ENCODE measurements at regions not wholly inside any gene's neighbourhood (a gene's known extent, or its start where the extent isn't known, plus 50 kb on each side); places are given as distances from the start of the nearest gene placed in this dataset.

DNA sequence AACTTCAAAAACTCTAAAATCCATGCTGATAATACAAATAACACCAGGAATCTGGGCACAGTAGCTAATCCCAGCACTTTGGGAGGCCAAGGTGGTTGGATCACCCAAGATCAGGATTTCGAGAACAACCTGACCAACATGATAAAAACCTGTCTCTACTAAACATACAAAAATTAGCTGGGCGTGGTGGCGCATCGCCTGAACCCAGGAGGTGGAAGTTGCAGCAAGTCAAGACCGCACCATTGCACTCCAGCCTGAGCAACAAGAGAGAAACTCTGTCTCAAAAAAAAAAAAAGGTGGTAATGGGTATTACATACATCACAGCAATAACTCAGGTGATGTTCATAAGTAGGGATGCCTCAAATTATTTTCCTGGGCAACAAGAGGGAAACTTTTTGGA lies 315.0 kb upstream of the MEOX2 start:
- H3K4me1 Mint-ChIP-seq, result no peaks in the 10 kb centered on the region
- no peak overlapping the region for H3K4me3 Mint-ChIP-seq
- H3K9me3 Mint-ChIP-seq, result no peaks in the 10 kb centered on the region
- no peaks in the 10 kb centered on the region for H3K36me3 Mint-ChIP-seq
- ChIA-PET CTCF (no interaction called here), POLR2A (no interaction called here)
- H3K27ac Mint-ChIP-seq, result no peak overlapping the region
- no peaks in the 10 kb centered on the region for H3K27me3 ChIP-seq (ENCODE audit: control insufficient read depth in 2 of 2, insufficient read depth in 2 of 2, low read length in 2 of 2)
- H3K36me3 ChIP-seq (ENCODE audit: control insufficient read depth in 2 of 3, insufficient read depth in 3 of 3, low read length in 3 of 3), result no peaks in the 10 kb centered on the region
- intact Hi-C loops (cut with micrococcal nuclease), result no loop called here
- DNase-seq (no peak), ATAC-seq (no peak)
- no peak overlapping the region for H3K4me3 ChIP-seq (ENCODE audit: low read length)
- no peaks in the 10 kb centered on the region for H3K4me1 ChIP-seq (ENCODE audit: control insufficient read depth in 2 of 2, insufficient read depth in 2 of 2, low read length in 2 of 2)
- no peaks in the 10 kb centered on the region for H3K9me3 ChIP-seq (ENCODE audit: control insufficient read depth in 2 of 3, low read length in 3 of 3)
- H3K27me3 Mint-ChIP-seq, result no peaks in the 10 kb centered on the region
- no peak overlapping the region for H3K27ac ChIP-seq (ENCODE audit: low read depth, low read length)

DNA sequence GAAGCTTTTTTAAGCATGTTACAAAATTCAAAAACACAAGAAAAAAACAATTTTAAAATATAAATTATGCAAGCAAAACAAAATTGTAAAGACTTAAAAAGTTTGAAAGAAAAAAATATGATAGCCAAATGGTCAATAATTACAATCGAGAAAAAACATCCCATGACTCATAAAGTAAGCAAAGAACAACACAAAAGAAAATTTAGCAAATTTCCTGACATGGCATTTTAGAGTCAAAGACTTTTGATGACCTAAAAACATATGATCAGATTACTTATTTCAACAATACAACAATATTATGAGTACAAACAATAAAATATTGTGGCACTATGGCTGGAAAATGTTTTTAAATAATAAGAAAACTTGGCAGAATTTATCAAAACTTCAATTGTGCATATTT lies 312.1 kb upstream of the MEOX2 start:
- H3K4me3 ChIP-seq (ENCODE audit: low read length), result no peak overlapping the region
- Mint-ChIP-seq H3K4me3 (no peak overlapping the region), H3K4me1 (no peaks in the 10 kb centered on the region), H3K9me3 (no peaks in the 10 kb centered on the region), H3K27me3 (no peaks in the 10 kb centered on the region), H3K36me3 (no peaks in the 10 kb centered on the region), H3K27ac (no peak overlapping the region)
- no peaks in the 10 kb centered on the region for H3K27me3 ChIP-seq (ENCODE audit: control insufficient read depth in 2 of 2, insufficient read depth in 2 of 2, low read length in 2 of 2)
- intact Hi-C loops (cut with micrococcal nuclease), result no loop called here
- no peak overlapping the region for H3K27ac ChIP-seq (ENCODE audit: low read depth, low read length)
- ChIA-PET CTCF (no interaction called here), POLR2A (no interaction called here)
- no peak for ATAC-seq
- H3K4me1 ChIP-seq (ENCODE audit: control insufficient read depth in 2 of 2, insufficient read depth in 2 of 2, low read length in 2 of 2), result no peaks in the 10 kb centered on the region
- no peaks in the 10 kb centered on the region for H3K36me3 ChIP-seq (ENCODE audit: control insufficient read depth in 2 of 3, insufficient read depth in 3 of 3, low read length in 3 of 3)
- no peaks in the 10 kb centered on the region for H3K9me3 ChIP-seq (ENCODE audit: control insufficient read depth in 2 of 3, low read length in 3 of 3)
- DNase-seq, result no peak

DNA sequence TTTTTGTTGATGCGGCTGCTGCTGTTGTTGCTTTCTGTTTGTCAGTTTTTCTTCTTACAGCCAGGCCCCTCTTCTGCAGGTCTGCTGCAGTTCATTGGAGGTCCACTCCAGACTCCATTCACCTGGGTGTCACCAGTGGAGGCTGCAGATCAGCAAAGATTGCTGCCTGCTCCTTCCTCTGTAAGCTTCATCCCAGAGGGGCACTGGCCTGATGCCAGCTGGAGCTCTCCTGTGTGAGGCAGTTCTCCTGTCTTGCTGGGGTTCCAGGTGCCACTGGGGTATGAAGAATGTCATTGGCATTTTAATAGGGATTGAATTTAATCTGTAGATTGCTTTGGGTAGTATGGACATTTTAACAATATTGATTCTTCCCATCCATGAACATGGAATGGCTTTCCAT lies 308.5 kb upstream of the MEOX2 start:
- H3K27me3 Mint-ChIP-seq, result no peaks in the 10 kb centered on the region
- ChIA-PET CTCF (no interaction called here), POLR2A (no interaction called here)
- no peak overlapping the region for H3K4me3 ChIP-seq (ENCODE audit: low read length)
- peaks cover 0 to 8% (median 0%) of the 10 kb centered on the region in 11 donors for H3K9me3 Mint-ChIP-seq
- no peak for DNase-seq
- H3K4me1 Mint-ChIP-seq, result no peaks in the 10 kb centered on the region
- no peak overlapping the region for H3K4me3 Mint-ChIP-seq
- H3K27ac Mint-ChIP-seq, result no peak overlapping the region
- H3K27ac ChIP-seq (ENCODE audit: low read depth, low read length), result no peak overlapping the region
- ATAC-seq, result no peak
- H3K36me3 ChIP-seq (ENCODE audit: control insufficient read depth in 2 of 3, insufficient read depth in 3 of 3, low read length in 3 of 3), result no peaks in the 10 kb centered on the region
- no peaks in the 10 kb centered on the region for H3K9me3 ChIP-seq (ENCODE audit: control insufficient read depth in 2 of 3, low read length in 3 of 3)
- H3K27me3 ChIP-seq (ENCODE audit: control insufficient read depth in 2 of 2, insufficient read depth in 2 of 2, low read length in 2 of 2), result no peaks in the 10 kb centered on the region
- H3K4me1 ChIP-seq (ENCODE audit: control insufficient read depth in 2 of 2, insufficient read depth in 2 of 2, low read length in 2 of 2), result no peaks in the 10 kb centered on the region
- no peaks in the 10 kb centered on the region for H3K36me3 Mint-ChIP-seq
- intact Hi-C loops (cut with micrococcal nuclease), result no loop called here

DNA sequence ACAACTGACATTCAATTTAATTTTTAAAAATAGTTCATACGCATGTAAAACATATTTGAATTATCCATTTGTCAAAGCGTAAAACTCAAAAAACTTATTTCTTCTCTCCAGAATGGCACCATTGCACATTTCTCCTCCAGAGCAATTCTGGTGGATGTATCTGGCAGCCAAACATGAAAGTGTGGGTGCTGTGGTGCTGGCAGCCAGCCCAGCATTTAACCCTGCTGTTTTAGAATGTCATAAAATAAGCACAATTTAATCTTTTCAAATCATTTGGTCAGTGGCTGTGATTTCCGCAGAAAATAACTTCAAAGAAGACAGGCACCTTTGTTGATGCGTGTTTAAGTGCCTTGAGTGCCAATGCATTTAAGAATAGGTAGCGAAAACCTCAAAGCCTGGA lies 302.7 kb upstream of the MEOX2 start:
- no peaks in the 10 kb centered on the region for H3K27me3 Mint-ChIP-seq
- ChIA-PET CTCF (no interaction called here), POLR2A (no interaction called here)
- no peaks in the 10 kb centered on the region for H3K36me3 ChIP-seq (ENCODE audit: control insufficient read depth in 2 of 3, insufficient read depth in 3 of 3, low read length in 3 of 3)
- H3K4me3 Mint-ChIP-seq, result no peak overlapping the region
- H3K4me3 ChIP-seq (ENCODE audit: low read length), result no peak overlapping the region
- peaks cover 0 to 10% (median 2%) of the 10 kb centered on the region in 11 donors for H3K9me3 Mint-ChIP-seq
- H3K27ac ChIP-seq (ENCODE audit: low read depth, low read length), result no peak overlapping the region
- H3K27ac Mint-ChIP-seq, result no peak overlapping the region
- H3K36me3 Mint-ChIP-seq, result peaks cover 0 to 4% (median 0%) of the 10 kb centered on the region in 5 donors
- H3K27me3 ChIP-seq (ENCODE audit: control insufficient read depth in 2 of 2, insufficient read depth in 2 of 2, low read length in 2 of 2), result no peaks in the 10 kb centered on the region
- H3K4me1 Mint-ChIP-seq, result no peaks in the 10 kb centered on the region
- H3K9me3 ChIP-seq (ENCODE audit: control insufficient read depth in 2 of 3, low read length in 3 of 3), result no peaks in the 10 kb centered on the region
- intact Hi-C loops (cut with micrococcal nuclease), result no loop called here
- no peaks in the 10 kb centered on the region for H3K4me1 ChIP-seq (ENCODE audit: control insufficient read depth in 2 of 2, insufficient read depth in 2 of 2, low read length in 2 of 2)
- DNase-seq (no peak), ATAC-seq (no peak)

DNA sequence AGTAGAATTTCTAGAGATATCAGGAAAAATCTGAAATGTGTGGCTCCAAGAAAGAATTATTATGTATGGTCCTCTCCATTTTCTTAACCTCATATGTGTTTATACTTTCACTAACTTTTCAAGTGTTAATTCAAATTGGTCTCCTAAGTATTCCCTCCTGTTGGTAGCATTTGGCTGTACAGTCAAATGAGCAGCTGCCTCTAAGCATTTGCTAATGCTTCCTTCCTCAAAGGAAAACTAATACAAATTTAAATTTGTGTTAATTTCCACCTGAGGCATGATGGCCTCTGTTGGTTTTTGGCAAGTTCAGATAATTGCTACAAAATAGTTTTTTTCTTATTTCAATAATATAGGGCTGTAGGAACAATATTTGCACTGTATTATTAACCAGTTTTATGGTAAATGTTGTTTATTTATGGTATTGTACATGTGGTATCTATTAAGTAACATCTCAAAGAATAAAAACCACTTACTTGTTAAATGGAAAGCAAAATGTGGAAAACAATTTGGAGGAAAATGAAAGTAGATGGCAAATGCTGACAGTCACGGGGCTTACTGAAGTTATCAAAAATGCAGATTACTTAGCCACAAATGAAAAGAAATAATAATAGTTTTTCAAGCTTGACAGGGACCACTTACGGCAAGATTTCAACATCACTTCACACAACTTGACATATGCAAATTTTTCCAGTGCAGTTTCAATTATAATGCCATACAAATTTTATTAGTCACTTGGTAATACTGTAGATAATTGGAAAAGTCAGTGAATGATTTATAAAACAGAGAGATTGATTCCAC lies 299.3 kb upstream of the MEOX2 start:
- ChIA-PET POLR2A (no interaction called here), CTCF (no interaction called here)
- no peaks in the 10 kb centered on the region for H3K4me1 Mint-ChIP-seq
- Histone ChIP-seq H3K27ac (ENCODE audit: low read depth, low read length) (no peak overlapping the region), H3K36me3 (ENCODE audit: control insufficient read depth in 2 of 3, insufficient read depth in 3 of 3, low read length in 3 of 3) (no peaks in the 10 kb centered on the region), H3K4me3 (ENCODE audit: low read length) (no peak overlapping the region), H3K9me3 (ENCODE audit: control insufficient read depth in 2 of 3, low read length in 3 of 3) (no peaks in the 10 kb centered on the region), H3K27me3 (ENCODE audit: control insufficient read depth in 2 of 2, insufficient read depth in 2 of 2, low read length in 2 of 2) (no peaks in the 10 kb centered on the region), H3K4me1 (ENCODE audit: control insufficient read depth in 2 of 2, insufficient read depth in 2 of 2, low read length in 2 of 2) (no peaks in the 10 kb centered on the region)
- no peak for DNase-seq
- no peak overlapping the region for H3K27ac Mint-ChIP-seq
- H3K36me3 Mint-ChIP-seq, result peaks cover 0 to 4% (median 0%) of the 10 kb centered on the region in 5 donors
- no peak overlapping the region for H3K4me3 Mint-ChIP-seq
- H3K9me3 Mint-ChIP-seq, result peaks cover 0 to 7% (median 0%) of the 10 kb centered on the region in 11 donors
- no peaks in the 10 kb centered on the region for H3K27me3 Mint-ChIP-seq
- ATAC-seq, result no peak
- intact Hi-C loops (cut with micrococcal nuclease), result no loop called here

DNA sequence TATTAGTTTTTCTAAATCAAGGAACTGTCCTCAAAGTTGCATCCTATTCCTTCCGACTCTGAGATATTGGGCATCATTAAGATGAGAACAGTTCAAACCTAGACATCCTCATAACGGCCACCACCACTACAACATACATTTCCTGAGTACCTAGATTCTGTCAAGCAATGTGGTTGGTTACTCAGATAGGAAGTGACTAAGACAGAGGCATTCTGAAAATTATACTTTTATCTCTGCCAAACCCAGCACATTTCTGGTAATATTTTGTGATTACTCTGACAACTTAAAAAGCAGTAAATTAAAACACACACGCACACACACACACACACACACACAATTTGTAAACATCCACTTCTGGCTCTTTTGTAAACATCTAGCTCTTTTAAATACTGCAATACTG lies 291.2 kb upstream of the MEOX2 start:
- no peaks in the 10 kb centered on the region for H3K4me1 Mint-ChIP-seq
- no peaks in the 10 kb centered on the region for H3K36me3 Mint-ChIP-seq
- Histone ChIP-seq H3K4me3 (ENCODE audit: low read length) (no peak overlapping the region), H3K36me3 (ENCODE audit: control insufficient read depth in 2 of 3, insufficient read depth in 3 of 3, low read length in 3 of 3) (no peaks in the 10 kb centered on the region), H3K9me3 (ENCODE audit: control insufficient read depth in 2 of 3, low read length in 3 of 3) (no peaks in the 10 kb centered on the region), H3K27me3 (ENCODE audit: control insufficient read depth in 2 of 2, insufficient read depth in 2 of 2, low read length in 2 of 2) (no peaks in the 10 kb centered on the region), H3K4me1 (ENCODE audit: control insufficient read depth in 2 of 2, insufficient read depth in 2 of 2, low read length in 2 of 2) (no peaks in the 10 kb centered on the region), H3K27ac (ENCODE audit: low read depth, low read length) (no peak overlapping the region)
- peaks cover 0 to 11% (median 0%) of the 10 kb centered on the region in 11 donors for H3K9me3 Mint-ChIP-seq
- no peak for ATAC-seq
- ChIA-PET CTCF (no interaction called here), POLR2A (no interaction called here)
- intact Hi-C loops (cut with micrococcal nuclease), result no loop called here
- no peaks in the 10 kb centered on the region for H3K27me3 Mint-ChIP-seq
- H3K4me3 Mint-ChIP-seq, result no peak overlapping the region
- H3K27ac Mint-ChIP-seq, result no peak overlapping the region
- no peak for DNase-seq

DNA sequence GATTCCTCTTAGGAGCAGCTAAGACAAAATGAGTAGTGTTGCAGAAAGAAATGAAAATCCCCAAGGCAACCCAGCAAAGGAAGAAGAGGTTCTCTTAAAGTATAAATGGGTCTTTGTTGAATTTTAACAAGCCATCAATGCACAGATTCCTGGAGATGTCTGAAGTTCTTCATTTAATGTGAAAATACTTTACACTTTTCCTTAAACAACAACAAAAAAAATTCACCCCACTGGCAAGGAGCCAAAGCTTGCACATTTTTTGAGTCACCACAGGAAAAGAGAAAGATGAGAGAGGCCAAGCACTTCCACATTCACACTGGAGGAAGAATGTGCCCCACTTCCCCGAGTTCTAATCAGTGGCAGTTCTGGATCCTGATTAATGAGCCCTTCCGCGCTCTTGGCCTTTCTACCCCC lies 286.4 kb upstream of the MEOX2 start:
- no peak overlapping the region for H3K4me3 ChIP-seq (ENCODE audit: low read length)
- CTCF ChIA-PET, result no interaction called here
- H3K9me3 Mint-ChIP-seq, result peaks cover 0 to 3% (median 0%) of the 10 kb centered on the region in 11 donors

More for the DNA sequence above, 286.4 kb upstream of the MEOX2 start:
- H3K4me3 Mint-ChIP-seq, result no peak overlapping the region
- no peak overlapping the region for H3K27ac ChIP-seq (ENCODE audit: low read depth, low read length)
- H3K27me3 Mint-ChIP-seq, result no peaks in the 10 kb centered on the region
- no peaks in the 10 kb centered on the region for H3K4me1 Mint-ChIP-seq
- no peaks in the 10 kb centered on the region for H3K36me3 Mint-ChIP-seq
- H3K27me3 ChIP-seq (ENCODE audit: control insufficient read depth in 2 of 2, insufficient read depth in 2 of 2, low read length in 2 of 2), result no peaks in the 10 kb centered on the region
- POLR2A ChIA-PET, result no interaction called here
- intact Hi-C loops (cut with micrococcal nuclease), result no loop called here
- H3K36me3 ChIP-seq (ENCODE audit: control insufficient read depth in 2 of 3, insufficient read depth in 3 of 3, low read length in 3 of 3), result no peaks in the 10 kb centered on the region
- no peaks in the 10 kb centered on the region for H3K9me3 ChIP-seq (ENCODE audit: control insufficient read depth in 2 of 3, low read length in 3 of 3)
- H3K27ac Mint-ChIP-seq, result no peak overlapping the region
- DNase-seq, result no peak
- ATAC-seq, result no peak
- H3K4me1 ChIP-seq (ENCODE audit: control insufficient read depth in 2 of 2, insufficient read depth in 2 of 2, low read length in 2 of 2), result no peaks in the 10 kb centered on the region
